Effector memory CD4-positive, alpha-beta T cell (primary cell): ENCODE measurements at regions not wholly inside any gene's neighbourhood (a gene's known extent, or its start where the extent isn't known, plus 50 kb on each side); places are given as distances from the start of the nearest gene placed in this dataset.
A peak's percentile ranks its signal among the peaks of the same experiment; 100 is the strongest.

Experiments
- DNase-seq, 3 donors: peaks; one replicate each; pipeline ENCODE4 v3.0.0-alpha.2; 2020
- H3K27ac ChIP-seq: 2 replicates; pipeline ENCODE4 v1.7.0; 2013; ENCODE audit warnings: mild to moderate bottlenecking, low read length, moderate library complexity; ENCODE audit not compliant: insufficient read depth, poor library complexity, severe bottlenecking
- H3K27me3 ChIP-seq: replicated peaks from 2 replicates; pipeline ENCODE4 v1.7.0; 2013; ENCODE audit warnings: mild to moderate bottlenecking, low read length; ENCODE audit not compliant: insufficient read depth, control insufficient read depth, poor library complexity, severe bottlenecking
- H3K36me3 ChIP-seq: 2 replicates; pipeline ENCODE4 v1.7.0; 2013; ENCODE audit warnings: mild to moderate bottlenecking, low read length, moderate library complexity; ENCODE audit not compliant: control insufficient read depth, insufficient read depth
- H3K4me1 ChIP-seq: 2 replicates; pipeline ENCODE4 v1.7.0; 2013; ENCODE audit warnings: low read length, mild to moderate bottlenecking; ENCODE audit not compliant: control insufficient read depth, insufficient read depth, poor library complexity, severe bottlenecking
- H3K4me3 ChIP-seq: 2 replicates; pipeline ENCODE4 v1.7.0; 2013; ENCODE audit warnings: low read length, low read depth, mild to moderate bottlenecking; ENCODE audit not compliant: insufficient read depth, poor library complexity, severe bottlenecking
- H3K9me3 ChIP-seq: 2 replicates; pipeline ENCODE4 v1.7.0; 2013; ENCODE audit warnings: mild to moderate bottlenecking, low read length, moderate library complexity; ENCODE audit not compliant: control insufficient read depth

DNA sequence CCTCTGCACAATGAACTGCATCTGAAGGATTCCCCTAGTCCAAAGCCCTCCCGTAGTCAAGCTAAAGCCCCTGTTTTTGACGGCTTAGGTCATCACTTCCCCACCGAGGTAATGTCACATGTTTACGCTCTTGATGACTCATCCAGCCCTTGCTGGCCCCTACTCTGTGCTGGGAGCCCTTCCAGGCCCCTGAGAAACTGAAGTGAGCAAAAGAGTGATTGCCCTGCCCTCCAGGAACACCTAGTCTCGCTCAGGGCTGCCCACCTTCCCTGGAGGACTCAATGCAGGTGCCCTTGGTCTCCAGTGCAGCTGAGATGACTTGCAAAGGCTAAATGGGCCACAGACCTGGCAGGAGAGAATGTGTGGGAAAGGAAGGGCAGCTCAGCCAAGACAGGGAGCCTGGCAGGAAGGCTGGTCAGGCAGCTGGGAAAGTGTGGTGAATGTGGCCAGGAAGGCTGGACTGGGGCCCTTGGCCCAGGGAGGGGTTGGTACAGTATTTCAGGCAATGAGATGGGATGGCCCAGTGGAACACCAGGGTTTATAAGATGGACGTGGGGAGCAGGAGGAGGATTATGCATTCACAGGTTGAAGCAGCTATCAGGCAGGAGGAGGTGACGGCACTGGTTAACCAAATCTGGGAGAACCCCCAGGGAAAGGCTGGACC is 345.6 kb downstream of the NPHP4 start:
- Histone ChIP-seq H3K4me3 (no peak overlapping the region), H3K27ac (no peak overlapping the region), H3K36me3 (no peaks in the 10 kb centered on the region), H3K4me1 (no peaks in the 10 kb centered on the region), H3K9me3 (no peaks in the 10 kb centered on the region), H3K27me3 (no peaks in the 10 kb centered on the region)
- no peak for DNase-seq

DNA sequence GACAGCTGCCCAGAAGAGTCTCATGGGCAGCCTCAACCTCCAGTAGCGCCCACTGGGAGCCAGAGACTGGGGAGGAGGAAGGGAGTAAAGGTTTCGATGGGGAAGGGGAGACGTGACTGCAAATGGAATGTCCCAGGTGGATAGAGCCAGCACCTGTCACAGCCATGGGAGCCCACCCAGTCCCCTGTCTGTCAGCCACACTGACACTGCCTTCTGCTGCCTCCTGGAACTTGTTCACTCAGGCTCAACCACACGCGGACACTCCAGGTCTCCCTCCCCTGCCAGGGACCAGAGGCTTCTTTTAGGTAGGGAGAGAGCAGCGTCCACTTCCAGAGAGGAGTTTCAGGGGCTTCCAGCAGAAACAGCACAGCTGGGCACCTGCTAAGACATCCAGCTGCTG is 346.3 kb downstream of the NPHP4 start:
- H3K9me3 ChIP-seq, result no peaks in the 10 kb centered on the region
- no peaks in the 10 kb centered on the region for H3K27me3 ChIP-seq
- no peak overlapping the region for H3K4me3 ChIP-seq
- DNase-seq, result no peak
- H3K4me1 ChIP-seq, result no peaks in the 10 kb centered on the region
- no peaks in the 10 kb centered on the region for H3K36me3 ChIP-seq
- no peak overlapping the region for H3K27ac ChIP-seq

DNA sequence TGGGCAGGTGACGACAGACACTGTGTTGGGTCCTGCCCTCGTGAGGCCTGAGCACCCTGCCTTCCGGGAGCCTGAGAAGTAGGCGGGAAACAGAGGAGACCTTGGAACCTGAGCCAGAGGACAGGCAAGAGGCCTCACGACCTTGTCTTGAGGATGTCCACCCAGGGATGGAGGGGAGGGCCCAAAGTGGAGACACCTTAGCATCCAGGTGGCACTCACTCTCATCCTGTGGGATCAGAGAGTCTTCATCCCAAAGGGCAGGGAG is 347.2 kb downstream of the NPHP4 start:
- no peak for DNase-seq
- Histone ChIP-seq H3K4me3 (no peak overlapping the region), H3K27ac (no peak overlapping the region), H3K4me1 (no peaks in the 10 kb centered on the region), H3K9me3 (no peaks in the 10 kb centered on the region), H3K36me3 (no peaks in the 10 kb centered on the region), H3K27me3 (no peaks in the 10 kb centered on the region)

DNA sequence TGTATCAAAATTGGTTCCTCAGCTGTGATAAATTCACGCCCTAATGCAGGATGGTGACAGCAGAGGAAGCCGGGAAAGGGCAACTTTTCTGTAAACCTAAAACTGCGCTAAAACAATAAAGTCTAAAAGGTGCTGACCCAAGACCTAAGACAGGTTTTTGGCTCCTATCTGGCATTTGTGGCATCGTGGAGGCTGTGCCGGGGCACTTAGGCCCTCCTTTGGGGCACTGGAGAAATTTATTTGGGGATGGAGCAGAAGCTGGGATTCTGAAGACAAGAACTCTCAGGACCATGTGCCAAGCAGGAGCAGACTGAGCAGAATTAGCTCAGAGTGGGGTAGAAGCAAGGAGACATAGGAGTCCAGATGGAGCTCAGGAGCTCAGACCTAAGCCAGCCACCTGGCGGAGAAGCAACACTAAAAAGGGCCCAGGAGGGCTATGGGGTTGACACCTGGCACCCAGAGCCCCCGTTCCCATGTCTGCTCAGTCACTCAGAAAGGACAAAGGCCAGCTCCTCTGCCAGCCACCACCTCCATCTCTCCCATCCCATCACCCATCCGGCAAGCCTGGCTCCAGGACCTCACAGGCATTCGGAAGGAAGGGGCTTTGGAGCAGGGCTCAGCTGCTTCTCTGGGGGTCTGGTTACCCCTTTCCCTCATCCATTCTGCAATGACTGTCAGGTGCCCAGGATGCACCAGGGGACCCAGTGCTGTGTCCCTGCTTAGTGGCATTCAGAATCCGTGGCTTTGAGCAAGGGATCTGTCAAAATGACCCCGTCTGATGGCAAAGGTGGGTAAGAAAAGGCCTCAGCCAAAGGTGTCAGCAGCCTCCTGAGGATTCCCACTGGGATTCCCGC is 347.7 kb downstream of the NPHP4 start:
- DNase-seq, result no peak
- Histone ChIP-seq H3K4me1 (no peaks in the 10 kb centered on the region), H3K4me3 (no peak overlapping the region), H3K27me3 (no peaks in the 10 kb centered on the region), H3K9me3 (no peaks in the 10 kb centered on the region), H3K36me3 (no peaks in the 10 kb centered on the region), H3K27ac (no peak overlapping the region)

DNA sequence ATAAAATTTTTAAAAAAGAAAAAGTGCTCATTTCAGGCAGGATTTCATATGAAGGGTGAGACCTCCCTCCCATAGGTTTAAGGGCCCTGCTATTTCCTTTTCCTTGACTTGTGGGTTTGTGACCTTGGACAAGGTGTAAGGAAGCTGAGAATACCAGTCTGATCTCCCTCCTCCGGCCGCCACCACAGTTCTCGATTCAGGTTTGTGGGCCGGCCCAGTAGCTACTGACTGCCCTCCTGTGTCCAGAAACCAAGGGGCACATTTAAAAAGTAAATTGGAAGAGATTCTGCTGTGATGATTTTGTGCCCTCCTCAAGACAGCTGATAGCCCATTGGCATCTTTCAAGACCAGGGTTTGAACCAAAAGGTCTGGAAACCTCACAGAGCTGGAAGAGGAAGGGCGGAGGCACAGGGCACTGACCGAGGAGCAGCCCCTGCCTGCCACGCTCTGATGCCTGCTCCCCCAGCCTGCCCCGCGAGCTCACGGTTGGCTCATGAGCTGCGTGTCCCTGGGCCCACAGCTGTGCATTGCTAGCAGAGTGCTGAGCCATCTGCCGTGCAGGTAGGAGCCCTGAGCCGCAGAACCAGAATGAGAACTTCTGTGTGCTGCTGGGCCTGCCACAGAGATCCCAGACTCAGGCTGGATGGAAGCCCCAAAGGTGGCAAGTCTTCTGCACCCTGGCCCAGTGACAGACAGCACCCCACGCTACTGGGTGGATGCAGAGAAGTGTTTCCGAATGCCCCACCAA is 348.7 kb downstream of the NPHP4 start:
- no peak overlapping the region for H3K4me3 ChIP-seq
- no peak for DNase-seq
- no peaks in the 10 kb centered on the region for H3K4me1 ChIP-seq
- no peaks in the 10 kb centered on the region for H3K27me3 ChIP-seq
- H3K27ac ChIP-seq, result no peak overlapping the region
- no peaks in the 10 kb centered on the region for H3K9me3 ChIP-seq
- no peaks in the 10 kb centered on the region for H3K36me3 ChIP-seq

DNA sequence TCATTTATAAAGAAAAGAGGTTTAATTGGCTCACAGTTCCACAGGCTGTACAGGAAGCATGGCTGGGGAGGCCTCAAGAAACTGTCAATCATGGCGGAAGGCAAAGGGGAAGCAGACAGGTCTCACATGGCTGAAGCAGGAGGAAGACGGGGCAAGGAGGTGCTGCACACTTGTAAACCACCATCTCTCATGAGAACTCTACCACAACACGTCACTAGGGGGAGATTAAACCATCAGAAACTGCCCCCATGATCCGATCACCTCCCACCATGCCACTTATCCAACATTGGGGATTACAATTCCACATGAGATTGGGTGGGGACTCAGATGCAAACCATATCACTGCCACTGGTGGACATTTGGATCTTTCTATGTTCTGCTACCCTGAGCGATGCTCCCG is 351.4 kb downstream of the NPHP4 start:
- no peaks in the 10 kb centered on the region for H3K36me3 ChIP-seq
- H3K4me1 ChIP-seq, result no peaks in the 10 kb centered on the region
- no peak for DNase-seq
- no peak overlapping the region for H3K27ac ChIP-seq
- H3K27me3 ChIP-seq, result no peaks in the 10 kb centered on the region
- no peaks in the 10 kb centered on the region for H3K9me3 ChIP-seq
- no peak overlapping the region for H3K4me3 ChIP-seq

- H3K27me3 ChIP-seq, result no peaks in the 10 kb centered on the region
- no peak overlapping the region for H3K4me3 ChIP-seq
- no peaks in the 10 kb centered on the region for H3K36me3 ChIP-seq
- H3K27ac ChIP-seq, result no peak overlapping the region
- DNase-seq, result no peak
- H3K9me3 ChIP-seq, result no peaks in the 10 kb centered on the region
- H3K4me1 ChIP-seq, result no peaks in the 10 kb centered on the region
Observed at GRCh38 chr1:5639106-5639722, 353.0 kb downstream of the NPHP4 start.

- Histone ChIP-seq H3K4me3 (no peak overlapping the region), H3K27me3 (no peaks in the 10 kb centered on the region), H3K36me3 (no peaks in the 10 kb centered on the region), H3K9me3 (no peaks in the 10 kb centered on the region), H3K27ac (no peak overlapping the region), H3K4me1 (no peaks in the 10 kb centered on the region)
- DNase-seq, result no peak
Observed at GRCh38 chr1:5638582-5638981, 353.6 kb downstream of the NPHP4 start.

GRCh38 chr1:5637171-5637570 is 355.1 kb downstream of the NPHP4 start:
- DNase-seq, result peak in 1 of 3 donors; percentile 7
- H3K36me3 ChIP-seq, result no peaks in the 10 kb centered on the region
- no peaks in the 10 kb centered on the region for H3K27me3 ChIP-seq

DNA sequence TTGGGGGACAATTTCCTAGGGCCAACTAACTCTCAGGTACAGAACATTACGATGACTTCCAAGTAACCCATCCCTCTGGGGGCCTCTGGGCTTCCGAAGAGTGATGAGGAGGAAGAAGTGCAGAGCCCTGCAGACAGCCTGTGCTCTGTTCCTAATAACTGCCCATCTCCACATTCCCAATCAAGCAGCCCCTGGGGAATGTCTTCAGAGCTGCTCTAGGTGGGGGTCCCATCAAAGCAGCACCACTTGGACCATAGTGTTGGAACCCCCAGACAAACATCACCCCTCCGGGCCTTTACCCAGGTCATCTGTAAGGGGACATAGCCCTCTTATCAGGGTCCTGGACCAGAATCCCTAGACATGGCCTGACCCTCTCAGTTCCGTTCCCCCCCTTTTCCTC is 357.3 kb downstream of the NPHP4 start:
- no peak overlapping the region for H3K4me3 ChIP-seq
- no peaks in the 10 kb centered on the region for H3K4me1 ChIP-seq
- H3K27ac ChIP-seq, result no peak overlapping the region
- no peaks in the 10 kb centered on the region for H3K36me3 ChIP-seq
- no peaks in the 10 kb centered on the region for H3K27me3 ChIP-seq
- H3K9me3 ChIP-seq, result no peaks in the 10 kb centered on the region
- DNase-seq, result no peak

More at GRCh38 chr1:5637171-5637570, 355.1 kb downstream of the NPHP4 start:
- no peaks in the 10 kb centered on the region for H3K4me1 ChIP-seq
- H3K27ac ChIP-seq, result no peak overlapping the region
- H3K4me3 ChIP-seq, result no peak overlapping the region
- H3K9me3 ChIP-seq, result no peaks in the 10 kb centered on the region
